Stimulated activated naive CD4-positive, alpha-beta T cell (primary cell): ENCODE measurements at regions not wholly inside any gene's neighbourhood (a gene's known extent, or its start where the extent isn't known, plus 50 kb on each side); places are given as distances from the start of the nearest gene placed in this dataset.

Experiments
- DNase-seq, 6 experiments: peaks; one replicate each; lab custom pipeline; 2025; lab: John Stamatoyannopoulos, UW

- peak in 2 of 6 experiments; percentile 6 to 40 for DNase-seq
Measured at GRCh38 chr5:66306105-66306843, 162.2 kb downstream of the SREK1 start.

GRCh38 chr5:66306844-66307315, 162.8 kb downstream of the SREK1 start:
- no peak for DNase-seq

GRCh38 chr5:66307647-66308241, 163.6 kb downstream of the SREK1 start:
- DNase-seq: peak in 3 of 6 experiments; percentile 19 to 61 (median 52)

GRCh38 chr5:66312266-66312665, 168.2 kb downstream of the SREK1 start:
- DNase-seq: no peak

- no peak for DNase-seq
Measured at GRCh38 chr5:66315784-66316183, 171.7 kb downstream of the SREK1 start.

GRCh38 chr5:66322786-66323528, 178.9 kb downstream of the SREK1 start:
- no peak for DNase-seq

- no peak for DNase-seq
Measured at GRCh38 chr5:66323529-66323895, 179.4 kb downstream of the SREK1 start.

GRCh38 chr5:66324357-66324756, 180.3 kb downstream of the SREK1 start:
- no peak for DNase-seq

GRCh38 chr5:66326276-66326675, 182.2 kb downstream of the SREK1 start:
- DNase-seq: no peak

- DNase-seq: no peak
Measured at GRCh38 chr5:66327008-66327407, 182.9 kb downstream of the SREK1 start.

- DNase-seq: no peak
Measured at GRCh38 chr5:66329078-66329477, 185.0 kb downstream of the SREK1 start.

- no peak for DNase-seq
Measured at GRCh38 chr5:66333192-66333591, 189.1 kb downstream of the SREK1 start.

GRCh38 chr5:66337626-66338226, 193.6 kb downstream of the SREK1 start:
- no peak for DNase-seq

- no peak for DNase-seq
Measured at GRCh38 chr5:66338828-66339227, 194.7 kb downstream of the SREK1 start.

- no peak for DNase-seq
Measured at GRCh38 chr5:66339896-66340295, 195.8 kb downstream of the SREK1 start.

GRCh38 chr5:66340786-66341185, 196.7 kb downstream of the SREK1 start:
- DNase-seq: no peak

- no peak for DNase-seq
Measured at GRCh38 chr5:66342341-66342880, 198.3 kb downstream of the SREK1 start.

GRCh38 chr5:66343370-66344071, 199.4 kb downstream of the SREK1 start:
- no peak for DNase-seq

GRCh38 chr5:66344544-66344943, 200.4 kb downstream of the SREK1 start:
- DNase-seq: no peak

- DNase-seq: no peak
Measured at GRCh38 chr5:66345281-66345680, 201.2 kb downstream of the SREK1 start.

GRCh38 chr5:66346869-66347268, 202.8 kb downstream of the SREK1 start:
- DNase-seq: no peak
